ENCODE measurements at regions not wholly inside any gene's neighbourhood (a gene's known extent, or its start where the extent isn't known, plus 50 kb on each side); places are given as distances from the start of the nearest gene placed in this dataset.
"Not testable (repeated sequence)": the region's sequence is repeated elsewhere in the genome, so short reads cannot be mapped to it uniquely, and the experiment has no call there.

GRCh38 chr1:232715154-232715553 is 85.2 kb upstream of the SIPA1L2 start:
- Histone ChIP-seq H3K36me3 (ENCODE audit: control insufficient read depth, insufficient read depth, low read length) (no peaks in the 10 kb centered on the region), H3K9ac (ENCODE audit: insufficient read depth, low read length) (no peak overlapping the region), H3K4me1 (ENCODE audit: control insufficient read depth, extremely low read depth, insufficient read depth, low read length) (no peaks in the 10 kb centered on the region), H4K20me1 (ENCODE audit: control insufficient read depth, extremely low read depth, insufficient read depth, low read length) (no peaks in the 10 kb centered on the region), H3K27me3 (ENCODE audit: control insufficient read depth, insufficient read depth, low read length) (no peaks in the 10 kb centered on the region), H3K9me3 (ENCODE audit: control insufficient read depth, insufficient read depth, low read depth, low read length) (no peaks in the 10 kb centered on the region), H3K4me3 (replicated peaks in 1 of 4; ENCODE audit: control extremely low read depth in 1 of 4, insufficient read depth in 1 of 4, low read depth in 3 of 4, low read length in 4 of 4) (no peak overlapping the region), H3K4me2 (ENCODE audit: extremely low read depth, insufficient read depth, low read length) (no peak overlapping the region), H3K79me2 (ENCODE audit: control insufficient read depth, insufficient read depth, low read length) (no peaks in the 10 kb centered on the region), H2AFZ (ENCODE audit: low read length) (no peak overlapping the region), H3K27ac (ENCODE audit: insufficient read depth, low read length) (no peak overlapping the region)
- TF ChIP-seq CTCF (conservative IDR thresholded peaks at IDR 0.05 in 1 of 2, IDR thresholded peaks at IDR 0.05 in 1 of 2; ENCODE audit: low read depth in 1 of 2, low read length in 2 of 2): no peak
- TF ChIP-seq EZH2 (IDR thresholded peaks at IDR 0.05; ENCODE audit: low read length, missing control alignments): no peak
- DNase-seq (ENCODE audit: low read depth in 2 of 2): no peak

GRCh38 chr1:232717911-232718310 is 87.3 kb upstream of the MAP10 start:
- not testable (repeated sequence) for H4K20me1 ChIP-seq (ENCODE audit: control insufficient read depth, extremely low read depth, insufficient read depth, low read length); H3K27me3 ChIP-seq (ENCODE audit: control insufficient read depth, insufficient read depth, low read length); H3K4me2 ChIP-seq (ENCODE audit: extremely low read depth, insufficient read depth, low read length); H3K9me3 ChIP-seq (ENCODE audit: control insufficient read depth, insufficient read depth, low read depth, low read length); H3K4me1 ChIP-seq (ENCODE audit: control insufficient read depth, extremely low read depth, insufficient read depth, low read length); H3K79me2 ChIP-seq (ENCODE audit: control insufficient read depth, insufficient read depth, low read length); H3K9ac ChIP-seq (ENCODE audit: insufficient read depth, low read length); H3K27ac ChIP-seq (ENCODE audit: insufficient read depth, low read length); DNase-seq (ENCODE audit: low read depth in 2 of 2); H2AFZ ChIP-seq (ENCODE audit: low read length); H3K36me3 ChIP-seq (ENCODE audit: control insufficient read depth, insufficient read depth, low read length); H3K4me3 ChIP-seq (replicated peaks in 1 of 4; ENCODE audit: control extremely low read depth in 1 of 4, insufficient read depth in 1 of 4, low read depth in 3 of 4, low read length in 4 of 4)

GRCh38 chr1:232718928-232719927 is 86.0 kb upstream of the MAP10 start:
- no peak overlapping the region for H3K4me3 ChIP-seq (replicated peaks in 1 of 4; ENCODE audit: control extremely low read depth in 1 of 4, insufficient read depth in 1 of 4, low read depth in 3 of 4, low read length in 4 of 4)
- no peaks in the 10 kb centered on the region for H3K9me3 ChIP-seq (ENCODE audit: control insufficient read depth, insufficient read depth, low read depth, low read length)
- no peak overlapping the region for H3K4me2 ChIP-seq (ENCODE audit: extremely low read depth, insufficient read depth, low read length)
- H4K20me1 ChIP-seq (ENCODE audit: control insufficient read depth, extremely low read depth, insufficient read depth, low read length): no peaks in the 10 kb centered on the region
- DNase-seq (ENCODE audit: low read depth in 2 of 2): peak in 1 of 2 donors; percentile 66
- no peaks in the 10 kb centered on the region for H3K4me1 ChIP-seq (ENCODE audit: control insufficient read depth, extremely low read depth, insufficient read depth, low read length)
- H3K79me2 ChIP-seq (ENCODE audit: control insufficient read depth, insufficient read depth, low read length): no peaks in the 10 kb centered on the region
- H3K9ac ChIP-seq (ENCODE audit: insufficient read depth, low read length): no peak overlapping the region
- H3K36me3 ChIP-seq (ENCODE audit: control insufficient read depth, insufficient read depth, low read length): no peaks in the 10 kb centered on the region
- no peak overlapping the region for H3K27ac ChIP-seq (ENCODE audit: insufficient read depth, low read length)
- TF ChIP-seq EZH2 (IDR thresholded peaks at IDR 0.05; ENCODE audit: low read length, missing control alignments): no peak
- no peak for TF ChIP-seq CTCF (conservative IDR thresholded peaks at IDR 0.05 in 1 of 2, IDR thresholded peaks at IDR 0.05 in 1 of 2; ENCODE audit: low read depth in 1 of 2, low read length in 2 of 2)
- H2AFZ ChIP-seq (ENCODE audit: low read length): no peak overlapping the region
- H3K27me3 ChIP-seq (ENCODE audit: control insufficient read depth, insufficient read depth, low read length): no peaks in the 10 kb centered on the region

Data from fibroblast of lung (primary cell).